HG02884 (cell line): ENCODE measurements at regions not wholly inside any gene's neighbourhood (a gene's known extent, or its start where the extent isn't known, plus 50 kb on each side); places are given as distances from the start of the nearest gene placed in this dataset.
"Not testable (repeated sequence)": the region's sequence is repeated elsewhere in the genome, so short reads cannot be mapped to it uniquely, and the experiment has no call there.

Experiments
- ATAC-seq: cut with Tn5 transposase; IDR thresholded peaks from one replicate; pipeline ENCODE4 v1.9.1; 2021; ENCODE audit warnings: mild to moderate bottlenecking, moderate library complexity; ENCODE audit not compliant: unreplicated experiment

DNA sequence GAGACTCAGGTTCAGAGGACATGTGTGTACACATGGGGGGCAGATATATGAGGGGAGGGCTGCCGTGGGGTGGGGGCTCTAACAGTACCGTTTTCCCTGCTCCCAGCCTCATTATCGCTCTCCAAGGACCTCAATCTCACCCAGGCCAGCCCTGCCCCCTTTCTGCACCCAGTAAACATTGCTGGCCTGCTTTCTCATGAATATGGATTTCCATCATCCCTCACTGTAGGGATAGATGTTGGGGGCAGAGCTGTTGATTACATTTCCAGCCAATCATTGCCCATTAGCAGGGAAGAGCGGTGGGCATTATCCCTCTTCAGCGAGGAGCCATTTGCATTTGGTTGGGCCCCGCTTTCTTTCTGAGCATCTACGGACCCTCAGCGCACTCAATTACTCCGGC lies 273.8 kb downstream of the RPS6KC1 start:
- no peak for ATAC-seq

DNA sequence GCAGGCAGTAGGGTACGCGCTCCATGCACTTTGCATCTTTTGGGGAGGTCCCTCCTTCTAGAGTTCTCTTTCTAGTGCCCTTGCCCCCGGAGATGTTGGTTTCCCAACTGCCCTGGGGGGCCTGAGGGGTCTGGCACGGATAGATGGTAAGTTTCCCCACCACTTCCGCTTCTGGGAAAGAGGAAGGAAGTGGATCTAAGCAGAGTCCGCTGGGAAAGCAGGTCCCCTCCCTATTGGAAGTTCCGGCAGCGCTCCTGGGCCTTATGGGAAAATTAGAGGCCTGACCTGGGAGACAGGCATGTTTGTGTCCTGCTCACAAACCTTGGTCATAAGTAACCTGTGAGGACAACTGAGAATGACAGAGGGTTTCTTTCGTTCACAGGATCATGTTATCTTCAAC lies 274.4 kb downstream of the RPS6KC1 start:
- ATAC-seq: no peak

DNA sequence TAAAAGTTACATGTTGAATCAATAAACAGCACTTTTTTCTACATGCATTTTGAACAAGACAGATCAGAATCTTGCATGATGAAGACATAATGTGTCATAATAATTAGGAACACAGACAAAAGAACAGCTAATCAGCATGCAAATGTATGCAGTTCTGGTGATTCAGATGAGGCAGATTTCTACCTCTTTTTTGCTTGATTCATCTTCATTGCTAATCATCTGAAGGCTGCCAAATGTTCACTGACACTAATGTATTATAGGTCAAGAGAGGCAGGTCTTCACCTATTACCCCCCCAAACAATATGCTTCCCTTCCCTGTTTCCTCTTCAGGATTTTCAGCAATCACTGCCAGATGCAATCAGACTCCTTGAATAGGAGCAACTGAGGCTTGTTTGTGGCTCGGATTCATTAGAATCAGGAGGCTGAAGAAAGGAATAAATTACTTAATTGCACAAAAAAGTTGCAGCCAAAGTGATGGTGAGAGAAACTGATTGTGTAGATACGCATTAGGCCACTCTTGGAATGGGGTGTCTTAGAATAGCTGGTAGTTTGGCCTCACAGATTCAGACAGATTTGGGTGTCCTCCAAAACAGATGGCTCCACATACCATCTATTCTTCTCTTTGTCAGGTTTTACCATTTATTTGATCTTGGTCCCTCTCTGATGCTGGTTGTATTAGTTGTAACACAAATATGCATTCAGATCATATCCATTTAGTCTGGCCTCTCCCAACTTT lies 275.4 kb downstream of the RPS6KC1 start:
- ATAC-seq: no peak

- ATAC-seq: no peak
Measured at GRCh38 chr1:213327017-213327667, 276.1 kb downstream of the RPS6KC1 start.

GRCh38 chr1:213329406-213330008 lies 278.5 kb downstream of the RPS6KC1 start:
- ATAC-seq: no peak

DNA sequence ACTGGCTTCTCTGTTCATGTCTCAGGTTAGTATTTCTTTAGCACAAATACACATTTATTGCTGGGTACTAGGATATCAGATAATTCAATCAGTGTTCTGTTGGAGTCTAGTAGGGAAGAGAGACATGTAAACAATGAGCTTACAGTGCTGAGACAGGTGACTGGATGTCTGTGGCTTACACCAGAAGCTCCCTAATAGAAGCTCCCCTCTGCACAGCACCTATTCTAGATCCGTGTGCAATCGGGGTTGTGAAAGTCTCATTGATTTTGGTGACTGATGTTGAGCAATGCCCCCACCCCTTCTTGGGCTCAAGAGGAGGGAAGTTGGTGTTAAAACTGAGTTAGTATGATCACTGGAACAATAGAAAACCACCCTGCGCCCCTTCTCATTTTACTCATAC lies 279.2 kb downstream of the RPS6KC1 start:
- no peak for ATAC-seq

GRCh38 chr1:213331631-213332175 lies 280.7 kb downstream of the RPS6KC1 start:
- ATAC-seq: no peak

- no peak for ATAC-seq
Measured at GRCh38 chr1:213332491-213332890, 281.4 kb downstream of the RPS6KC1 start.

DNA sequence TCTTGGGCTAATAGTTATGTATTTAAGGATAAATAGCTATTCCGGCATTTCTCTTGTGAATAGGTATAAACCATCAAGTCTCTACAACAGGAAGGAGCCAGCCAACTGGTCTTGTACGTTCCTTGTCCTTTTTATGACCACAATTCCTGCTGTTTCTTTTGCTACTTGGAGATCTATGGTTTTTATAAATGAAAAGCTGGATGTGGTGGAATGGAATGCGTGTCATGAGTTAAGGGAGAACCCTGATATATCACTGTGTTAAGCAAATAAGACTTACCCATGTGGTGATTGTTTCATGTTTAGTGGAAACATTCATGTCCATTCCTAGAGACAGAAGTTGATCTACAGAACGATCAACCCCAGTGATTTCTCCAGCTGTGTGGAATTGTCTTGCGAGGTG lies 282.1 kb downstream of the RPS6KC1 start:
- ATAC-seq: no peak

GRCh38 chr1:213335084-213335483 lies 284.0 kb downstream of the RPS6KC1 start:
- no peak for ATAC-seq

- no peak for ATAC-seq
Measured at GRCh38 chr1:213337025-213337678, 286.1 kb downstream of the RPS6KC1 start.

DNA sequence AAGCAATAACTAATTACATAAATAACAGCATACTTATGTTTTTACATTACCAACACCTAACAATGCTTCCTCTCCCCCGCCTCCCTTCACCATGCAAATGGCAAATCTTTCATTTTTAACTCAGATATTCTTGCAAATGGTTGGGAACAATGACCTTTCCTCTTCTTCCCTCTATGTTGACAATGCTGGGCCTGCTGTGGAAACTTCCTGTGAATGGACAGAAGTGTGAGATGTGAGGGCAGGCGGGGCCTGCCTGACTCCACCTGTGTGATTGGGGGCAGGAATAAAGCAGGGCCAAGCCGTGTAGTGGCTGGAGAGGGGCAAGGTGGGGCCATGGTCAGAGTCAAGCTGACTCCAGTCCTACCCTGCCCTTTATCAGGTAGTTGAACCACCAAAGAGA lies 289.6 kb downstream of the RPS6KC1 start:
- ATAC-seq: no peak

- ATAC-seq: no peak
Measured at GRCh38 chr1:213345621-213346020, 294.6 kb downstream of the RPS6KC1 start.

DNA sequence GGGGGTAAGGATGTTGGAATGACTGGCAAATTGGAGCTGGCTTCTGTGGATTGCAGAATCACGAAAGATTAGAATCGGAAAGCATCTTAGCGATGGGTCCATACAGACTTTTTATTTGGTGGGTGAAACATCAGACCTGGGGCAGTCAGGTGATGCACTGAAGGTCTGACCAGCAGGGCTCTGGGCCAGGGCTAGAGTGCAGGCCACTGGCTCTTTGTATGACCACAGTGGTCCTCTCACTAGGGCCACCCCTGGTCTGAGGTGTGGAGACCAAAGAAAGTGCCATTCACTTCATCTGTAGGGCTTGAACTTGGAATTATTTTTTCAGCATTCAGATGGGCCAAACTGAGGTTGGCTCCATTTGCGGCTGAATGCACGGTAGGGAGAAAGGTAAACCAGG lies 306.4 kb downstream of the RPS6KC1 start:
- no peak for ATAC-seq

- not testable (repeated sequence) for ATAC-seq
Measured at GRCh38 chr1:213358368-213358767, 307.3 kb downstream of the RPS6KC1 start.

DNA sequence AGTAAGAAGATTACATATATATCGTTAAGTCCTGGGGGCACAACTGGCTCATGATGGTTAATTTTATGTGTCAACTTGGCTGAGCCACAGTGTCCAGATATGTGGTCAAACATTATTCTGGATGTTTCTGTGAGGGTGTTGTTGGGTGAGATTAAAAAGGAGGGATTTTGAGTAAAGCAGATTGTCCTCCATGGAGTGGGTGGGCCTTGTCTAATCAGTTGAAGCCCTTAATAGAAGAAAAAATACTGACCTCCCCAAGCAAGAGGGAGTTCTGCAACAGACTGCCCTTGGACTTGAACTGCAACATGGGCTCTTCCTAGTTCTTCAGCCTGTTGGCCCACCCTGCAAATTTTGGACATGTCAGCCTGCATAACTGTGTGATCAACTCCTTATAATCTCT lies 311.6 kb downstream of the RPS6KC1 start:
- ATAC-seq: no peak

DNA sequence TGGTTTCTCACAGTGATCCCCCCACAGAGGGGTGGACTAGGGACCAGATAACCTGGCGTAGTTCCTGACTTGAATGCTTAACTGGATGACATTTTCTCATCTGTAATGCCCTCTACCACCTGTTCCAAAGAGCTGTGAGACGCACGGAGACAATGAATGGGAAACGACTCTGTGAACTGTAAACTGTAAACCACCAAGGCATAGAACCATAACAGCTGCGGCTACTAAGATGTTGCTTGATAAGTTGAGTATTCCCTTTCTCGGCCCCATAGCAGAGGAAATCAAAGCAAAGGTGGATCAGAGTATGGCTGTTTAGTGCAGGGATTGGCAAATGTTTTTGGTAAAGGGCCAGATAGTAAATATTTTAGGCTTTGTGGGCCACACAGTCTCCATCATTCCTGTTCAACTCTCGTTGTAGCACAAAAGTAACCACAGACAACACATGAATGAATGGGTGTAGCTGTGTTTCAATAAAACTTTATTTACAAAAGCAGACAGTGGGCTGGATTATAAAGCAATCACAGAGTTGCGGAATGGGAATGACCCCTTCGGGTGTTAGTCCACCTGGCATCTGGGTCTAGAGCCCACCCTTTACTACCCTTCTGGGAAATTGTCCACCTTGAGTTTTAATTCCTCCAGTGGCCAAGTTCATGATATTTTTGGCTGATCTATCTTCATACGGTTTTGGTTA lies 315.2 kb downstream of the RPS6KC1 start:
- ATAC-seq: no peak

DNA sequence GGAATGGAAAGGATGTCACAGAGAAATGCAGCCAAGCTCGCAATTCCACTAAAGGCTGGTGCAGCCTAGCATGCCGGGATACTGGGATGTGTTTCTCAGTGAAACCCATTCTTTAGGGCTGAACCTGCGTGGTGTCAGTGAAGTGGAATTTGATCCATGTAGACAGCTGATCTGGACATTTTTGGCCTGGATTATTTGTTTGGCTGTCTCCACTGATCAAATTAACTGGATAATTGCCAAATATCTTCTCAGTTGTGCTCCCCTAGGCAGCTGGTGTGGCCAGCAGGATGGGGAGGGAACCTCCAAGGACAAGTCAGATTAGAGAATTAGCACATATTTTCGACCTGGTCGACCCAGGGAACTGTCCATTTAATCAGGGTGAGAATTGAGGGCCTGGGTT lies 318.4 kb downstream of the RPS6KC1 start:
- no peak for ATAC-seq

- ATAC-seq: no peak
Measured at GRCh38 chr1:213370523-213370922, 319.5 kb downstream of the RPS6KC1 start.

DNA sequence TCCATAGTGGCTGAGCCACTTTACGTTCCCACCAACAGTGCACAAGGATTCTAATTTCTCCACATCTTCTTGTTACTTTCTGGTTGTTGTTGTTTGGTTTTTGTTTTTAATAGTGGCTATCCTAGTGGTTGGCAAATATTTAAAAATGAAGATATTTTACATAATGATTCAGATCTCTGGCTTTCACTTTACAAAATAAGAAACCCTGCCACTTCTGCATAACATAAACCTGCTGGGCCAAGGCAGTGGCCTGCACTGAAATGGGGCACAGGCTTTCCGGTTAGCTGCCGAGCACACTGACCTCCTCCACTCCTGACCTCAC lies 320.4 kb downstream of the RPS6KC1 start:
- ATAC-seq: no peak
